Mesenchymal stem cell (in vitro differentiated cells and primary cell): ENCODE measurements at regions not wholly inside any gene's neighbourhood (a gene's known extent, or its start where the extent isn't known, plus 50 kb on each side); places are given as distances from the start of the nearest gene placed in this dataset.

Experiments
- DNase-seq: peaks from one replicate; pipeline ENCODE4 v3.0.0-alpha.2; 2013
- H2AFZ ChIP-seq: one replicate; pipeline ENCODE4 v1.6.1; 2013; ENCODE audit warnings: low read depth, mild to moderate bottlenecking, control low read depth, inconsistent platforms, low read length, moderate library complexity
- H2AK5ac ChIP-seq: 2 replicates; pipeline ENCODE4 v1.6.1; 2013; ENCODE audit warnings: low read length, moderate library complexity, mild to moderate bottlenecking, inconsistent platforms; ENCODE audit not compliant: severe bottlenecking
- H2BK120ac ChIP-seq: one replicate; pipeline ENCODE4 v1.6.1; 2013; ENCODE audit warnings: low read depth, mild to moderate bottlenecking, inconsistent platforms, low read length, moderate library complexity
- H2BK12ac ChIP-seq, 2 experiments: one replicate each; pipeline ENCODE4 v1.6.1; 2013; ENCODE audit warnings: inconsistent platforms in 2 of 2, low read length in 2 of 2, mild to moderate bottlenecking in 2 of 2, moderate library complexity in 2 of 2, control low read depth in 1 of 2
- H2BK15ac ChIP-seq: one replicate; pipeline ENCODE4 v1.6.1; 2013; ENCODE audit warnings: mild to moderate bottlenecking, low read depth, inconsistent platforms; ENCODE audit not compliant: poor library complexity, severe bottlenecking
- H2BK5ac ChIP-seq: 2 replicates; pipeline ENCODE4 v1.6.1; 2013; ENCODE audit warnings: low read depth, mild to moderate bottlenecking, low read length, control low read depth, inconsistent platforms; ENCODE audit not compliant: poor library complexity, severe bottlenecking
- H3K14ac ChIP-seq, 2 experiments: one replicate each; pipeline ENCODE4 v1.6.1; 2013; ENCODE audit warnings: inconsistent platforms in 2 of 2, low read length in 2 of 2, control low read depth in 1 of 2, mild to moderate bottlenecking in 1 of 2, moderate library complexity in 1 of 2
- H3K18ac ChIP-seq, 2 experiments: one replicate each; pipeline ENCODE4 v1.6.1; 2013; ENCODE audit warnings: inconsistent platforms in 2 of 2, low read length in 2 of 2, control low read depth in 1 of 2, low read depth in 1 of 2, mild to moderate bottlenecking in 1 of 2
- H3K23ac ChIP-seq, 2 experiments: one replicate each; pipeline ENCODE4 v1.6.1; 2013; ENCODE audit warnings: inconsistent platforms in 2 of 2, low read length in 2 of 2, mild to moderate bottlenecking in 2 of 2, moderate library complexity in 2 of 2, control low read depth in 1 of 2
- H3K27ac ChIP-seq: 2 replicates; pipeline ENCODE4 v1.5.1; 2013; ENCODE audit warnings: mild to moderate bottlenecking, moderate library complexity, low read length, control low read depth, inconsistent platforms; ENCODE audit not compliant: poor library complexity, severe bottlenecking
- H3K27me3 ChIP-seq, 2 experiments: 2 replicates each; pipeline versions ENCODE4 v1.6.1 to v1.7.0; 2013; ENCODE audit warnings: low read length in 2 of 2, mild to moderate bottlenecking in 2 of 2, moderate library complexity in 2 of 2, control low read depth in 1 of 2, inconsistent platforms in 1 of 2; ENCODE audit not compliant: control insufficient read depth in 1 of 2, insufficient read depth in 1 of 2
- H3K36me3 ChIP-seq, 2 experiments: 2 replicates each; pipeline versions ENCODE4 v1.6.1 to v1.7.0; 2013; ENCODE audit warnings: low read length in 2 of 2, control low read depth in 1 of 2, inconsistent platforms in 1 of 2, low read depth in 1 of 2, mild to moderate bottlenecking in 1 of 2; ENCODE audit not compliant: insufficient read depth in 2 of 2, control insufficient read depth in 1 of 2
- H3K4ac ChIP-seq, 2 experiments: one replicate each; pipeline ENCODE4 v1.6.1; 2013; ENCODE audit warnings: inconsistent platforms in 2 of 2, low read length in 2 of 2, mild to moderate bottlenecking in 2 of 2, moderate library complexity in 2 of 2, control low read depth in 1 of 2, low read depth in 1 of 2
- H3K4me1 ChIP-seq: 2 replicates; pipeline ENCODE4 v1.6.1; 2013; ENCODE audit warnings: low read depth, low read length, control low read depth; ENCODE audit not compliant: control insufficient read depth, insufficient read depth
- H3K4me2 ChIP-seq: 2 replicates; pipeline ENCODE4 v1.6.1; 2013; ENCODE audit warnings: low read length, mild to moderate bottlenecking, inconsistent platforms; ENCODE audit not compliant: poor library complexity, severe bottlenecking
- H3K4me3 ChIP-seq, 2 experiments: 2 replicates each; pipeline versions ENCODE4 v1.5.1 to v1.7.0; 2013; ENCODE audit warnings: low read length in 2 of 2, mild to moderate bottlenecking in 2 of 2, control low read depth in 1 of 2, low read depth in 1 of 2; ENCODE audit not compliant: insufficient read depth in 1 of 2
- H3K79me1 ChIP-seq: replicated peaks from 2 replicates; pipeline ENCODE4 v1.6.1; 2013; ENCODE audit warnings: mild to moderate bottlenecking, control low read depth, low read length, inconsistent platforms; ENCODE audit not compliant: poor library complexity, severe bottlenecking
- H3K9ac ChIP-seq: 2 replicates; pipeline ENCODE4 v1.7.0; 2013; ENCODE audit warnings: mild to moderate bottlenecking, low read length, moderate library complexity
- H3K9me3 ChIP-seq: 2 replicates; pipeline ENCODE4 v1.7.0; 2013; ENCODE audit warnings: mild to moderate bottlenecking, low read length; ENCODE audit not compliant: control insufficient read depth
- H4K8ac ChIP-seq: one replicate; pipeline ENCODE4 v1.6.1; 2013; ENCODE audit warnings: inconsistent platforms, mild to moderate bottlenecking, low read length, moderate library complexity
- H4K91ac ChIP-seq: one replicate; pipeline ENCODE4 v1.6.1; 2013; ENCODE audit warnings: mild to moderate bottlenecking, low read length, inconsistent platforms
- WGBS: methylation state at CpG from one replicate; pipeline ENCODE4 v1.1.7; 2013; ENCODE audit warnings: mixed read lengths; 5-methylcytosine and 5-hydroxymethylcytosine counted together

GRCh38 chr5:143758750-143759149 lies 53.2 kb upstream of the HMHB1 start:
- H3K18ac ChIP-seq: no peak overlapping the region
- no peak overlapping the region for H2BK120ac ChIP-seq
- no peak overlapping the region for H3K4me2 ChIP-seq
- no peak overlapping the region for H4K91ac ChIP-seq
- H3K4me3 ChIP-seq: peak overlapping the region in 1 of 2 experiments; percentile 36
- no peaks in the 10 kb centered on the region for H3K79me1 ChIP-seq
- no peak overlapping the region for H2AFZ ChIP-seq
- H2BK5ac ChIP-seq: no peak overlapping the region
- H3K27me3 ChIP-seq: no peaks in the 10 kb centered on the region
- H3K23ac ChIP-seq: no peak overlapping the region
- no peaks in the 10 kb centered on the region for H3K36me3 ChIP-seq
- H3K9me3 ChIP-seq: no peaks in the 10 kb centered on the region
- no peak overlapping the region for H3K14ac ChIP-seq
- no peak overlapping the region for H2BK15ac ChIP-seq
- H2AK5ac ChIP-seq: no peak overlapping the region
- no peak overlapping the region for H3K27ac ChIP-seq
- H3K9ac ChIP-seq: peak overlapping the region; percentile 54
- DNase-seq: no peak
- no peak overlapping the region for H2BK12ac ChIP-seq
- H4K8ac ChIP-seq: no peak overlapping the region
- WGBS: 80% methylated on average over 3 of the region's 3 CpGs
- H3K4ac ChIP-seq: no peak overlapping the region
- no peaks in the 10 kb centered on the region for H3K4me1 ChIP-seq

GRCh38 chr5:143758015-143758414 lies 53.9 kb upstream of the HMHB1 start:
- no peak for DNase-seq
- H3K27ac ChIP-seq: no peak overlapping the region
- H3K14ac ChIP-seq: no peak overlapping the region
- no peak overlapping the region for H2BK15ac ChIP-seq
- no peaks in the 10 kb centered on the region for H3K4me1 ChIP-seq
- 97% methylated on average over 2 of the region's 2 CpGs for whole genome bisulfite sequencing
- no peak overlapping the region for H2BK120ac ChIP-seq
- H3K36me3 ChIP-seq: no peaks in the 10 kb centered on the region
- H2BK5ac ChIP-seq: no peak overlapping the region
- no peak overlapping the region for H3K4me2 ChIP-seq
- H2AFZ ChIP-seq: no peak overlapping the region
- H3K4me3 ChIP-seq: no peak overlapping the region
- no peak overlapping the region for H4K8ac ChIP-seq
- H2AK5ac ChIP-seq: no peak overlapping the region
- no peaks in the 10 kb centered on the region for H3K79me1 ChIP-seq
- H3K27me3 ChIP-seq: no peaks in the 10 kb centered on the region
- no peak overlapping the region for H3K18ac ChIP-seq
- no peak overlapping the region for H2BK12ac ChIP-seq
- H4K91ac ChIP-seq: no peak overlapping the region
- H3K9me3 ChIP-seq: no peaks in the 10 kb centered on the region
- H3K4ac ChIP-seq: no peak overlapping the region
- H3K23ac ChIP-seq: no peak overlapping the region
- H3K9ac ChIP-seq: no peak overlapping the region

- H2BK12ac ChIP-seq: no peak overlapping the region
- no peak overlapping the region for H2BK5ac ChIP-seq
- no peaks in the 10 kb centered on the region for H3K4me1 ChIP-seq
- no peak overlapping the region for H4K91ac ChIP-seq
- WGBS: 87% methylated on average over 2 of the region's 2 CpGs
- no peaks in the 10 kb centered on the region for H3K36me3 ChIP-seq
- no peaks in the 10 kb centered on the region for H3K9me3 ChIP-seq
- no peak overlapping the region for H2BK120ac ChIP-seq
- no peaks in the 10 kb centered on the region for H3K27me3 ChIP-seq
- H3K23ac ChIP-seq: no peak overlapping the region
- H2AFZ ChIP-seq: no peak overlapping the region
- H2BK15ac ChIP-seq: no peak overlapping the region
- no peak overlapping the region for H3K4ac ChIP-seq
- H3K14ac ChIP-seq: no peak overlapping the region
- no peak overlapping the region for H3K18ac ChIP-seq
- H2AK5ac ChIP-seq: no peak overlapping the region
- no peak overlapping the region for H3K4me3 ChIP-seq
- H3K79me1 ChIP-seq: no peaks in the 10 kb centered on the region
- H3K9ac ChIP-seq: no peak overlapping the region
- no peak overlapping the region for H3K27ac ChIP-seq
- no peak overlapping the region for H3K4me2 ChIP-seq
- no peak overlapping the region for H4K8ac ChIP-seq
- DNase-seq: peak; percentile 35
Measured at GRCh38 chr5:143757116-143757515, 54.8 kb upstream of the HMHB1 start.

- Histone ChIP-seq H3K4me1 (no peaks in the 10 kb centered on the region), H3K27ac (no peak overlapping the region), H3K79me1 (no peaks in the 10 kb centered on the region), H3K14ac (no peak overlapping the region), H2BK12ac (no peak overlapping the region), H3K23ac (no peak overlapping the region), H3K18ac (no peak overlapping the region), H3K9me3 (no peaks in the 10 kb centered on the region), H3K36me3 (no peaks in the 10 kb centered on the region), H2BK5ac (no peak overlapping the region), H3K4me2 (no peak overlapping the region), H2BK120ac (no peak overlapping the region), H4K91ac (no peak overlapping the region), H2AK5ac (no peak overlapping the region), H3K27me3 (no peaks in the 10 kb centered on the region), H3K4me3 (no peak overlapping the region), H3K9ac (no peak overlapping the region), H4K8ac (no peak overlapping the region), H2BK15ac (no peak overlapping the region), H3K4ac (no peak overlapping the region), H2AFZ (no peak overlapping the region)
- no peak for DNase-seq
- no CpG with 5 or more reads among the region's 1 CpG for WGBS
Measured at GRCh38 chr5:143755966-143756365, 56.0 kb upstream of the HMHB1 start.
